ENCODE measurements at regions not wholly inside any gene's neighbourhood (a gene's known extent, or its start where the extent isn't known, plus 50 kb on each side); places are given as distances from the start of the nearest gene placed in this dataset.
A peak's percentile ranks its signal among the peaks of the same experiment; 100 is the strongest.

- H3K79me2 ChIP-seq (ENCODE audit: low read length): no peaks in the 10 kb centered on the region
- no peaks in the 10 kb centered on the region for H4K20me1 ChIP-seq (ENCODE audit: insufficient read depth, low read length)
- peak overlapping the region; percentile 55 for H3K4me2 ChIP-seq (ENCODE audit: low read depth, low read length)
- H3K4me3 ChIP-seq (ENCODE audit: low read length): no peak overlapping the region
- no peak overlapping the region for H3K27ac ChIP-seq (ENCODE audit: low read length)
- no peak overlapping the region for H3K9ac ChIP-seq (ENCODE audit: low read length)
- DNase-seq: peak; percentile 36
- TF ChIP-seq EZH2 (optimal IDR thresholded peaks at IDR 0.05; ENCODE audit: low read depth, low read length) (no peak), EZH2phosphoT487 (IDR thresholded peaks at IDR 0.05; ENCODE audit: low read length) (no peak), CTCF (IDR thresholded peaks at IDR 0.05; ENCODE audit: low read length) (no peak)
- H3K4me1 ChIP-seq (ENCODE audit: low read length): peaks cover 10% of the 10 kb centered on the region
- H3K27me3 ChIP-seq (replicated peaks; ENCODE audit: insufficient read depth, low read length): no peaks in the 10 kb centered on the region
- H3K9me2 ChIP-seq (replicated peaks; ENCODE audit: insufficient read depth, low read length): no peaks in the 10 kb centered on the region
- H2AFZ ChIP-seq (ENCODE audit: low read length): 0 out of 2 replicates have a peak overlapping the region, but pooled peaks have one; percentile 7
- H3K9me3 ChIP-seq (replicated peaks; ENCODE audit: insufficient read depth, low read length): no peaks in the 10 kb centered on the region
- H3F3A ChIP-seq (ENCODE audit: insufficient read depth, low read length): no peaks in the 10 kb centered on the region
- no peaks in the 10 kb centered on the region for H3K36me3 ChIP-seq (replicated peaks; ENCODE audit: insufficient read depth, low read length)
Measured at GRCh38 chr2:152883951-152884487, 165.6 kb downstream of the ARL6IP6 start.

GRCh38 chr2:152881527-152881926 lies 163.1 kb downstream of the ARL6IP6 start:
- DNase-seq: no peak
- H3K36me3 ChIP-seq (replicated peaks; ENCODE audit: insufficient read depth, low read length): no peaks in the 10 kb centered on the region
- no peaks in the 10 kb centered on the region for H3K79me2 ChIP-seq (ENCODE audit: low read length)
- H3K4me3 ChIP-seq (ENCODE audit: low read length): no peak overlapping the region
- TF ChIP-seq CTCF (IDR thresholded peaks at IDR 0.05; ENCODE audit: low read length): no peak
- no peak for TF ChIP-seq EZH2phosphoT487 (IDR thresholded peaks at IDR 0.05; ENCODE audit: low read length)
- no peak for TF ChIP-seq EZH2 (optimal IDR thresholded peaks at IDR 0.05; ENCODE audit: low read depth, low read length)
- no peak overlapping the region for H3K9ac ChIP-seq (ENCODE audit: low read length)
- no peaks in the 10 kb centered on the region for H4K20me1 ChIP-seq (ENCODE audit: insufficient read depth, low read length)
- H2AFZ ChIP-seq (ENCODE audit: low read length): no peak overlapping the region
- peaks cover 10% of the 10 kb centered on the region for H3K4me1 ChIP-seq (ENCODE audit: low read length)
- no peak overlapping the region for H3K4me2 ChIP-seq (ENCODE audit: low read depth, low read length)
- H3K9me3 ChIP-seq (replicated peaks; ENCODE audit: insufficient read depth, low read length): no peaks in the 10 kb centered on the region
- no peaks in the 10 kb centered on the region for H3K9me2 ChIP-seq (replicated peaks; ENCODE audit: insufficient read depth, low read length)
- H3F3A ChIP-seq (ENCODE audit: insufficient read depth, low read length): no peaks in the 10 kb centered on the region
- no peaks in the 10 kb centered on the region for H3K27me3 ChIP-seq (replicated peaks; ENCODE audit: insufficient read depth, low read length)
- H3K27ac ChIP-seq (ENCODE audit: low read length): no peak overlapping the region

DNA sequence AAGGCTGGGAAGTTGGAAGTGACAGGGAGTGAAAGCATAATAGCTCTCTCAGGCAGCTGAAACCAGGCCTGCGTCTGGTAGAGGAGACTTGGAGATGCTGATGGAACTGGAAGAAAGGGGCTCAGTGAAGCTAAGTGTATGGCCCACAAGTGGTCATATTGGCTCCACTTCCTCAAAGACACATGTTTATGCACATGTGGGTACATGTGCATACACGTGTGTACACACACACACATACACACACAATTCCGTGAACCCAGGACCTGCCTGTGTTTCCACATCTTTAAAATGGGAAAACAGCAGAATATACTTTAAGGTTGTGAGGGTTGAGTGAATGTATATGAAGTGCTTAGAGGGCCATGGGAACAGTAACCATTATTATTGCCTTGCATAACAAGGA lies 160.9 kb downstream of the ARL6IP6 start:
- Histone ChIP-seq H4K20me1 (ENCODE audit: insufficient read depth, low read length) (no peaks in the 10 kb centered on the region), H3K4me1 (ENCODE audit: low read length) (peaks cover 7% of the 10 kb centered on the region), H3K4me3 (ENCODE audit: low read length) (no peak overlapping the region), H3K79me2 (ENCODE audit: low read length) (no peaks in the 10 kb centered on the region), H3K27ac (ENCODE audit: low read length) (no peak overlapping the region), H3K9me2 (replicated peaks; ENCODE audit: insufficient read depth, low read length) (no peaks in the 10 kb centered on the region), H3K4me2 (ENCODE audit: low read depth, low read length) (no peak overlapping the region), H3K9me3 (replicated peaks; ENCODE audit: insufficient read depth, low read length) (no peaks in the 10 kb centered on the region), H3K9ac (ENCODE audit: low read length) (no peak overlapping the region), H3F3A (ENCODE audit: insufficient read depth, low read length) (no peaks in the 10 kb centered on the region), H3K36me3 (replicated peaks; ENCODE audit: insufficient read depth, low read length) (no peaks in the 10 kb centered on the region), H3K27me3 (replicated peaks; ENCODE audit: insufficient read depth, low read length) (no peaks in the 10 kb centered on the region), H2AFZ (ENCODE audit: low read length) (no peak overlapping the region)
- no peak for DNase-seq
- TF ChIP-seq EZH2 (optimal IDR thresholded peaks at IDR 0.05; ENCODE audit: low read depth, low read length): no peak
- TF ChIP-seq CTCF (IDR thresholded peaks at IDR 0.05; ENCODE audit: low read length): no peak
- TF ChIP-seq EZH2phosphoT487 (IDR thresholded peaks at IDR 0.05; ENCODE audit: low read length): no peak

All from MM.1S (cell line).